Astrocyte of the cerebellum (primary cell): ENCODE measurements at regions not wholly inside any gene's neighbourhood (a gene's known extent, or its start where the extent isn't known, plus 50 kb on each side); places are given as distances from the start of the nearest gene placed in this dataset.
A peak's percentile ranks its signal among the peaks of the same experiment; 100 is the strongest.

Experiments used
- DNase-seq: peaks from one replicate; pipeline ENCODE4 v3.0.0-alpha.2; 2011; ENCODE audit warnings: low read depth
- H3K4me3 ChIP-seq: 2 replicates; pipeline ENCODE4 v1.5.1; 2011; ENCODE audit warnings: mild to moderate bottlenecking, low read depth, low read length, moderate library complexity
- CTCF ChIP-seq: IDR thresholded peaks from 2 replicates; pipeline ENCODE4 v1.5.1; 2012; ENCODE audit warnings: low read length, low read depth, moderate library complexity, mild to moderate bottlenecking; ENCODE audit errors: missing control alignments
- in situ Hi-C: cut with HindIII; loops from 2 replicates; pipeline ENCODE4 v1.10.0; 2017; ENCODE audit warnings: low sequenced_read_pairs

GRCh38 chr4:73348185-73348584, 55.9 kb upstream of the ALB start:
- in situ Hi-C loops = no loop called here
- TF ChIP-seq CTCF = no peak
- DNase-seq = no peak
- no peak overlapping the region for H3K4me3 ChIP-seq

DNA sequence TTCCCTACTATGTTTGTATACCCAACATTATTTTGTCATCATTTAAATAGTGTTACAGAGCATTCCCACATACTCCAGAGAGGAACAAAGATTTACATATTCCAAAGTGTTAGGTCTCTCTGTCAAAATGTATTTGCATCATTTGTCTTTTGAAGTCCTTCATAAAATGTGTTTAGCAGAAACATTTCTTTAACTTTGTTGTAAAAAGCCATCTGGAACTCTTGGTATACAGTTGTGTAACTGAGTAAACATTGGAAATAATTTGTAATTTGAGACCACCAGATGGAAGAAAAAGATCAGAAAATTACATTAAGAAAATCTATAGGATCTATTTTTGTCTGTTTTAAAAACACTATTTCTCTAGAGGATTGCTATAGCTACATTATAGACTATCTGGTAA, 56.6 kb upstream of the ALB start:
- no peak for DNase-seq
- in situ Hi-C loops = no loop called here
- no peak overlapping the region for H3K4me3 ChIP-seq
- no peak for TF ChIP-seq CTCF

DNA sequence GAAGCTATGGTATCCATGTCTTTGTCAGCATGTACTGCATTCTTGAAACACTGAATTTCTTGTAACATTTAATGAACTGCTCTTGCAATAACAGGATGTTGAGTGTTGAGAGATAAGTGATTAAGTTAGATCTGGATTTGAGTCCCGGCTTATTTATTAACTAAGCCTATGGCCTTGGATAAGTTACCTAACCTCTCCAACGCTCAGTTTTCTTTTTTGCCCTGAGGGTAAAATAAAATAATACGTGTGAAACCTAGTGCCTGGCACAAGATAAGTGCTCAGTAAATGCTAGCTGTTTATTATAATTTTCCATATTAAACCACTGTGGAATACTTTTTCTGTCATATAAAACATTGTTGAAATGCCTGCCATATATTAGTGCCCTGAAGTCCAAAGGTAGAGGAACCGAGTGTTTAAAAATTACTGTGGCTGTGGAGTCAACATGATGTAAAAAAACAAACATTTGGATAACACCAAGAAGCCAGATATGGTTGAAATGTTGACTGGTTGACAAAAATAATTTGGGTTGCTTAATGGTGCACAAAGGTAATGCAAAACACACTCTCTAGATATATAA, 58.6 kb upstream of the ALB start:
- DNase-seq = no peak
- in situ Hi-C loops = no loop called here
- no peak overlapping the region for H3K4me3 ChIP-seq
- no peak for TF ChIP-seq CTCF

GRCh38 chr4:73344106-73344505, 60.0 kb upstream of the ALB start:
- in situ Hi-C loops = no loop called here
- no peak for DNase-seq
- TF ChIP-seq CTCF = no peak
- no peak overlapping the region for H3K4me3 ChIP-seq

DNA sequence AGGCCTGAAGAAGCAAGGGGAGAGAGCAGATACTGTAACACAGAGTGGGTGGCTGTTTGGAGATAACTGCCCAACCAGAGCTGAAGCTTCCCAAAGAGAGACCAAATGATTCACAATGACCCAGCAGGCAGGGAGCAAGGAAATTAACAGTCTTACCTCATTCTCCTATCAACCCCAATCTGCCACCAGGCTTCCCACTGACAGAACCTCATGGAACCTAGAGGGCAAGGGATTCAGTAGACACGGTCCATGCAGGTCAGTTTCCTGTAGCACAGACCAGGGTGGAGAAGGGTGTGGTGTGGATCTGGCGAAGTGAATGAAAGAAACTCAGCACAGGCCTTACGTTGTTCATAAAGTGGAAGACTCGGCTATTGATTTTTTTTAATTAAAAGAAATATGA, 60.7 kb upstream of the ALB start:
- H3K4me3 ChIP-seq = no peak overlapping the region
- no peak for TF ChIP-seq CTCF
- no peak for DNase-seq
- in situ Hi-C loops = no loop called here

- DNase-seq = peak; percentile 53
- no peak overlapping the region for H3K4me3 ChIP-seq
- in situ Hi-C loops = no loop called here
- TF ChIP-seq CTCF = peak; percentile 64
Observed at GRCh38 chr4:73341454-73341853, 62.6 kb upstream of the ALB start.

- no peak for TF ChIP-seq CTCF
- in situ Hi-C loops = no loop called here
- no peak overlapping the region for H3K4me3 ChIP-seq
- DNase-seq = no peak
Observed at GRCh38 chr4:73340917-73341316, 63.2 kb upstream of the ALB start.
